ENCODE measurements at regions not wholly inside any gene's neighbourhood (a gene's known extent, or its start where the extent isn't known, plus 50 kb on each side); places are given as distances from the start of the nearest gene placed in this dataset.
"Not testable (repeated sequence)": the region's sequence is repeated elsewhere in the genome, so short reads cannot be mapped to it uniquely, and the experiment has no call there.

DNA sequence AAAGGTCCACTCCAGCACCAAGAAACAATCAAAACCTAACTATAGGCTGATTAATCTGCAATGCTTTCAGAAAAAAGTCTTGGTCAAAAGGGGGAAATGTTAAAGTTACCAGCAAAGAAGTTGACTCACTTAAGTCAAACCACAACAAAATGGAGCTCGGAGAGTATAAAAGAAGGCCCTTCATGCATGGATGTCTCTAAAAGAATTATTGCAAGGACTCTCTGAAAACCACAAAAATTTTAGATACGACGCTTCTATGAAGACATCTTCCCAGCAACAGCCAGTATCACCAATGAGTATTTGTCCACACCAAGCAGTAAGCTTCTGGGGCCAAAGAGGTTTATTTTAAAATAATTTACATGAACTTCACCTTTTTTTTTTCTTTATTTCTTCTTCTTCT is 1327.4 kb upstream of the CDH18 start:
- not testable (repeated sequence) for DNase-seq

DNA sequence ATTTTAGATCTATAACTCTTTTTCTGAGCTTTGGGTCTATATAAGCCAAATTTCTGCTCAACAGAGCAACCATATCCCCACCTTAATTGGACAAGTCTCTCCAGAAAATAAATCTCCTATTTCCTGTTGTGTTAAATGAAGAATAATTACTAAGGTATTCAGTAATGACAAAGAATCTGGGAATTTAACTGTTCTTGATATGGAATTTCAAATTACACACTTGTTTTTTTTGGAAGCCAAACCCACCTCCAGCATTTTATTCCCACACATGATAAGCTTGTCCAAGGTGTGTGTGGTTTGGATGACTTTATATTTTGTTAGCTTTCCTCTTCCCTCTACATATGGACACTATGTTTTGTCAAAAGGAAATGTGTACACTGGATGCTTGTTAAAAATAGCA is 1313.2 kb upstream of the CDH18 start:
- not testable (repeated sequence) for DNase-seq

DNA sequence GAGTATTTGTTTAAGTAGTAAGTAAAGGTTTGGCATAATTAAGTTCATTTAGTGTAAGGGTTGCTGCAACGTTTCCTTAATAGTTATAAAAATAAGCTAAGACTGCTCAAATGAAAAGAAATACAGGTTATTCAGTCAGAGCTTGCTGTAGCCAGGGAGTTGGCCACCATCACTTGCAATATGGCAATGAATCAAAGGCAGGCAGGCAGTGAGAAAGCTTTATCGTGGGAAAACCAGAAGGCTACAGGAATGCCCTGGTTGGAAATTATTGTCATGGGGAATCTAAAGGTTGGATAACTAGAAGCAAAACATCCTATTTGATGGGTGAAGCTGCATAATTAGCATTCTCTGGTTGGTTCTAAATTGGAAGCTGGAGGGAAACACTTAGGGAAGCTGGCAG is 1286.4 kb upstream of the CDH18 start:
- DNase-seq = not testable (repeated sequence)

DNA sequence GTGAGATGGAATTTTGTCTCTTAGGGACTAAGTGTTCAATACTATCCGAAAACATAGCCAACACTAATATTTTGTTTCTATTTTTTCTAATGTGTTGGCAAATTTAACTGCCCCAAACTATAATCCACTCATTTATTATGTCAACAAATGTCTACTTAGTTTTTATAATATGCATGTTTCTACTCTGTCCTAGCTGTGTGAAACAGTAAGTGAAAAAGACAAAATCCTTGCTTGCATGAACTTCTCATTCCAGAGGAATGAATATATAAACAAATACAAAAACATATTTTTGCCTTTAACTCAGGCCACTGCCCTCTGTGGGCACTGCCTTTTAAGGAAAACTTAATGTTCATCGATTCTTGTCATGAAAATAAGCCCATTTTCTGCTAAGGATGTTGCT is 1275.4 kb upstream of the CDH18 start:
- DNase-seq = no peak

DNA sequence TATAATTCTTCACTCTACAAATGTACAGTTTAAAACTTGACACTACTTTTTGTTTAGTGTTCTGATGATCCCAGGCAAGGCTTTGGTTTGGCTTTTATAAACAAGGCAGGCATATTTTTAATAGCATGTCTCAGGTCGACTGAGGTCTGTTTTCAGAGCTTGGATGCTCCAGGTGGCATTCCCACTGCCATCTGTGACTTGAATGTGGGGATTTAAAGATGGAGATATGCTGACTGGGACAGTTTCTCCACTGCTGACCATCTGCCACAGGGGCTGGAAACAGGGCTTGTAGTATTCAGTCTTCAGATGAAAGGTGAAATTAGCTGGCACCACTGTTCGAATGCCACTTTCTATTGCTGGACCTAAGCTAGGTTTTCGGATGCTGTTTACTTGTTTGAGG is 1266.2 kb upstream of the CDH18 start:
- DNase-seq = no peak

DNA sequence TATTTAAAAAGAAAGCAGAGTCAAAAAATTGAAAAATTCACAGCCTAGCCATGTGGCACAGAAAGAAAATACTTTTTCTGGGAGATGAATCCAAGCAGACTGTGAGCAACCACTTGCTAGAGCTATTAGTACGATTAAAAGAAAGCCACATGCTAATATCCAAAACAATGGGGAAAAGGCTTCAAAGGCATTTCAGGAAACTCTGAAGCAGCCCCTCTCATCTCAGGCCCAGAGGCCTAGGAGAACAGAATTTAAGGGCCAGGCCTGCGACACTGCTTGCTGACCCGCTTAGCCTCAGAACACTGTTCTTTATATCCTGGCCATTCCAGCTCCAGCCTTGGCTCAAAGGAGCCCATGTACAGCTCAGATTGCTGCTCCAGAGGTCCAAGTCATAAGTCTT is 1257.0 kb upstream of the CDH18 start:
- no peak for DNase-seq

DNA sequence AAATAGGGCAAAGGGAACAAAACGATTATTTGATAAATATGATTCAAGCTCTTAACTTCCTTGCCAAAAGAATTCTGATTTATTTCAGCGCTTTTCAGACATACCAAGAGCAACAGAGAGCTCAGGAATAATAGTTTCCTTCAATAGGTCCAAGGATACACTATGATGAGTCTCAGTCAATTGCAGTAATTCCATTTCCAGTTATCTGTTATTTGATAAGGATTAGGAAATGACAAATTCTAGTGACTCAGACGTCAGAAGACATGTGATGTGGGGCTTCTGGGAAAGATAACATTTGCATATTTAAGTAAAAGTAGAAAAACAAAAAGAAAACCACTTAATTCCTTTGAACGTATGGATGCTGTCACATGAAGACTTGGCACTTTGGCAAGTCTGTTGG is 1250.8 kb upstream of the CDH18 start:
- no peak for DNase-seq

DNA sequence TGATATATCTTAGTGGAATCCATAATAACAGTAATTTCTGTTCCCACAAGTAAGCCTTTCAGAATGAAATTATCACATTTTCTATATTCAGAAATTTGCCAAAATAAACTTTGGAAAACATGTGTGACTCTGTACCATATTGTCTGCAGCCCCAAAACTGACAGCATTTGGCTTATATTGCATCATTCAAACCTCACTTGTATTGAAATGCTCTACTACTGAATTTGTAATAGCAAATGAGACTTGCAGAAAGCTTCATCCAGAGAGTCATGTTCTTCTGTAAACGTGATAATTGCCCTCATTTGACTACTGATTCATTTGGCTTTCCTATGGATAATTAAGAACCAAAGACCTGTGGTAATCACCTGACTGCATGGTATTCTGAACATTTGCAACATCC is 1249.5 kb upstream of the CDH18 start:
- DNase-seq = no peak

DNA sequence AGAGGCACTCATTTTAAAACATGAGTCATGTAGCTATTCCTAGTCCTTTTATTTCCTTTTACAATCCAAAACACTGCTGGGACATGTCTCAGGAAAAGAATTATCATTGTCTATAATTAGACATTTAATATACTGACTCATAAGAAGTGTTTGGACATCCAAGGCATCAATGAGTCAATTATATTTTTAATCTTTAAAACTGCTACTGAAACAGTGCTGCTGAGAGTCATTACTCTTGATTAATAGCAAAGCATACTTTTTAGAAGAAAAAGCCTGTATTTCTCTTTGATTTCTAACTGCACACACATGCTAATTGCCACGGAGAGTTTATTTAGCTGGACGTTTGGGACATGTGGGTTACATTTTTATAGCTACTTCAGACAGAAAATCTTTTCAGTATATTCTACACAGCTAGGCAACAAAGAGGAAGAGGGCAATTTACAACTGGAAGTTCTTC is 1249.0 kb upstream of the CDH18 start:
- DNase-seq = no peak

DNA sequence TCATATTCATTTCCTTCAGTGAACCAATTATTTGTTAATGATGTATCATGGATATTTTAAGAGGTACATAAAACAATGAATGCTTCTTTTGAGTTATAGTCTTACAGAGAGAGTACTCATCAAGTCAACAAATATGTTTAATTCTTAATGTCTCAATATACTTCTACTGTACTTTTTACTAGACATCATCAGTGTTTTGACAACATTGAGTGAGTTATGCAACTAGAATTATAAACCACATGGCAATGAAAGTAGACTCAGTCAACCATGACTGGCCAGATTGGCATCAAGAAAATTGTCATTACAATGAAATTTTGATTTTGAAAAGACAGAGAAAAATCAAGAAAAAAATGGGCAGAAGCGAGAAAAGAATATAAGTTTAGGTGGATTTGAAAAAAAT is 1248.1 kb upstream of the CDH18 start:
- DNase-seq = no peak

DNA sequence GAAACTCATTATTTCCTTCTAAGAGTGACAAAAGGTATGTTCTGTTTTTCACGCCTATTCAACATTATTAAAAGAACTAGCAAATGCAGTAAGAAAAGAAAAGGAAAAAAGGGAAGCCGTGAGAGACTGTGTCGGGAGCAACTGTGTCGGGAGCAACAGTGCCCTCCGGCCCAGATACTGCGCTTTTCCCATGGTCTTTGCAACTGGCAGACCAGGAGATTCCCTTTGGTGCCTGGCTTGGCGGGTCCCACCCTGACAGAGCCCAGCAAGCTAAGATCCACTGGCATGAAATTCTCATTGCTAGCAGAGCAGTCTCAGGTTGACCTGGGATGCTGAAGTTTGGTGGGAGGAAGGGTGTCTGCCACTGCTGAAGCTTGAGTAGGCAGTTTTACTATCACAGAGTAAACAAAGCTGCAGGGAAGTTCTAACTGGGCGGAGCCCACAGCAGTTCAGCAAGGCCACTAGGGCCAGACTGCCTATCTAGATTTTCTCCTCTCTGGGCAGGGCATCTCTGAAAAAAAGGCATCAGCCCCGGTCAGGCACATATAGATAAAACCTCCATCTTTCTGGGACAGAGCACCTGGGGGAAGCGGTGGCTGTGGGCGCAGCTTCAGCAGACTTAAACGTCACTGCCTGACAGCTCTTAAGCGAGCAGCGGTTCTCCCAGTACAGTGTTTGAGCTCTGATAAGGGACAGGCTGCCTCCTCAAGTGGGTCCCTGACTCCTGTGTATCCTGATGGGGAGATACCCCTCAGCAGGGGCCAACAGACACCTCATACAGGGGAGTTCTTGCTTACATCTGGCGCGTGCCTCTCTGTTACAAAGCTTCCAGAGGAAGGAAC is 1237.4 kb upstream of the CDH18 start:
- DNase-seq = no peak

DNA sequence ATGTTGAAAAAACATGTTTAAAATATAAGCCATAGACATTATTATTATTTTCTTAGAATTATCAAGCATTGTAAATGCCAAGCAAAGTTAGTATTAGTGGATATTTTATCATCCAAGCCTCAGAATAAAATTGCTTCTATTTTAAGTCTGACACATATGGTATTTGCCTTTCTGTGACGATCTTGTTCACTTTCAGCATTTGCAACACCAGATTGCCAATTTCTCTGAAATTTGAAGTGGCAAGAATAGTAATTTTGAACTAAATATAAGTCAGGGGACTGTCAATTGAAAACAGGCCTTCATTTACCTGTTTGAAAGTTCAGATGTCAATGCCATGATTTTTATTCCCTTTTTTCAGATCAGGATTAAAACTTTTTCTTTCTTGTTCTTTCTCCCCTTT is 1233.6 kb upstream of the CDH18 start:
- DNase-seq = no peak

DNA sequence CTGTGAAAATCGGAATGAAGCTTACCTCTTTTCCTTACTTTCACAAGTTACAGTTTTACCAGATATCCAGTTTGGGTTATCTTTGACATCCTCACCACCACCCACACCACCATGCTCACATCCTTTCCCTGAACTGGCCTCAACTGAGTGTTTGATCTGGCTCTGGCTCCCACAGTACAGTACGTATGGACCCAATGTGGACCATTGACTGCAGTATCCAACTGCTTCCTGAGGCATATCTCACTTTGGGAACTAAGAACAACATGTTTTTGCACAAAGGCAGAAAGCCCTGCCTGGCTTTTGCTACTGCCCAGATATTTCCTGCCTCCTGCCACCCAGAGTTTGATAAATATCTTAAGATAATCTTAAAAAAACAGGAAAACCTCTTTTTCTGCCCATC is 1232.0 kb upstream of the CDH18 start:
- DNase-seq = no peak

DNA sequence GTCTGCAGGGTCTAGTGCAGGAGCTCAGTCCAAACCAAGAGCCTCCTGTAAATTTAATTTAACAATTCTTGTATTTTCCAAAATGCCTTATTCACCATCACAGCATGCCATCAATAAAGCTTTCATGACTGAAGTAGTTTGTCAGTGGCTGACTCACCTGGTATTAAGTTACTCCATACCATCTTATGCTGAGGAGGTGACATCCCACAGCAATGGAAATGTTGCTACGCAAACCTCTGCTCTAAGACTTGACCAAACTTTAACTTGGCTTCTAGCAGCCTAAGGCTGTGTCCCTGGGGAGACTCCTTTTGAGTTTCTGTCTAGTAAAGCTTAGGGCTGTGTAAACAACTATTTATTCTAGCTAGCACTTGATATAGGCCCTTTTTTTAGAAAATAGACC is 1231.3 kb upstream of the CDH18 start:
- no peak for DNase-seq

DNA sequence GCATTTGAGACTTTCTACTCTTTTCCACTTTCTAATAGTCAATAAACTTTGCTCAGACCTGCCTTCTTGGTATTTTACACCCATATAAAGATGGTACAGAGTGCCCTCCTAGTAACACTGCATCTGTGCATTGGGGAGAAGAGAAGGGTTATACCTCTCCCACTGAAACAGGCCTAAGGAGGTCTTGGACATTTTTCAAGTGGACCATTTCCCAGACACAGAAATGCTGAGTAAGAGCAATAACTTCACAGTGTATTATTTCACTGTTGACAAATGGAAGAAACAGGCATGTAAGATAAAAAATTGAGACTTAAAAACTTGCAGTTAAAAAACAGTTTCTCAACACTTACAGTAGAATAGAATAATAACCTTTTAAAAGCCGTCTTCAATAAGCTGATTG is 1224.0 kb upstream of the CDH18 start:
- DNase-seq = no peak

DNA sequence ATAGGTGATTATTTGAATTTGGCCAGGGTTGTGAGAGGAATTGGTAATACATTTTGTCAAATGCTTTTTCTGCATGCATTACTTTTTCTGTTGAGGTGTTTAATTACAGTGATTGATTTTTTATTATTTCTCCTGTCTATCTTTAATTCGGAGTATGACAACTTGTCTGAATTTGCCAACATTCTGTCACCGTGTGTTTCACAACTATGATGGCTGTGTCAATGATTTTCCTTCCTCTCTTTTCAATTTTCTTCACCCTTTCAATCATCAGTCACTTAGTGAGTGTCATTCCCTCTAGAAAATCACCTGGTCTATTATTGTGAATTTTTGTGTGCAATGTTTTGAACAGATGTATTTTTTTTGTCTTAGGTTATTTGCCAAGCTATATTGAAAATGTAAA is 1221.4 kb upstream of the CDH18 start:
- DNase-seq = no peak

DNA sequence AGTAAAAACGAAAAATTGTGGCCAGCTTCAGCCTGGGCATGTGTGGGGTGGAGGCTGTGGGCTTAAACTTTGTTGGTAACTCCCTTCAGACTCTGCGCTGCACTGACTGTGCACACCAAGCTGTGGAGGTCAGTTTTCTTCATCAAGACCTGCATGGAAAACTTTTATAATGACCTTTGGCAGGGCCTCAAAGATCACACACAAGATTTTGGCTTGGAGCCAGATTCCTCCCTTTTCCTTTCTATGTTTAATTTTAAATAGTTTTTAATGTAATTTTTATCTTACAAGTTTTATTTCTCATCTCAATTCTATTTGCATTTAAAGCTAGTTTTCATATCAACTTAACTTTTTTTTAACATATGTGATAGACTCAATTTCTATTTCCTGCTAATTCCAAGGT is 1211.1 kb upstream of the CDH18 start:
- no peak for DNase-seq

DNA sequence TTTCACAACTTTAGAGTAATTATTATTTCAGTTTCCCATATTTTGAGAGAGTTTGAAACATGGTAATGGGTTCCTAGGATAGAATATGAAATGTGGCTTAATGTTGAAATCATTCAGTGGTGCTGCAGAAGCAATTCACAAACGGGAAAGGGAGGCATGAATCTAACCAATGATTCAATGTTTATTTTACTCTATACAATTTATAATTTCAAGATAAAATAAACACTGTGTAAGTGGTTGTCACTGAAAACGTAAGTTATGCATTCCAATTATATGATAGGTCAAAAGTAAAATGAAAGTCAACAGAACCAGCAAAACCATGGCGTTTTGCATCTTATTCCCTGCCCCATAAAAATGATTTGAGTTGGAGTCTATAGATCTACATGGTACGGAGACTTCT is 1207.1 kb upstream of the CDH18 start:
- DNase-seq = no peak

DNA sequence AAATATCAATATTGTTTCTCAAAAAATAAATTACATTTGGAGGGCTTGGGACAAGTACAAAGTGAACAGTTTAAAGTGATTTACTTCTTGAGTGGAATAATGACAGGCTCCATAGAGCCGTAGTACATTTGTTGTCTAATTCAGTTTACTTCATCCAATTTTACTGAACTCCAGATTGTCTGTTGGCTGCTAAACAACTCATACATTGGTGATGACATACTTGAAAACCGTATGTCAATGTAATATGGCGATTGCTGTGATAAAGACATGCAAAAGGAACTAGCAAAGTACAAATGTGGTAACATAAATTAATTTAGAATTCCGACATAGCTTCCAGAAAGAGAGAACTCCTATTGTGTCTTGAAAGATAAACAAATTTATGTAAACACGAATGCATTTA is 1197.5 kb upstream of the CDH18 start:
- DNase-seq = no peak

DNA sequence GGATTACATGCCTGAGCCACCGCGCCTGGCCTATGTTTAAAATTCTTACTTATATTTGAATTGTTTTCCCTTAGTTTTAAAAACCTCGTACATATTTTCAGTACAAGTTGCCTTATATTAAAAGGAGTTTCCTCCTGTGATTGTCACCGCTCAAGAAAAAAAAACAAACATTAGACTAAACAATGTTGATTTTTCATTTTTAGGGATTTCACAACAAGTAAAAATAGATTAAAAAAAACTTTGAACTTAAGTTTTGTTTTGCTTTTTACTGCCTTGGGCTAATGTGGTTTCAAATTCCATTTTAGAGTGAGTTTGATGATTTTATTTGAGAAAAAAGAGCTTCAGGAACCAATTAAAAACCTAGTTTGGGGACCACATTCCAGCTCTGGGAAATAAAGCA is 1196.6 kb upstream of the CDH18 start:
- no peak for DNase-seq

DNA sequence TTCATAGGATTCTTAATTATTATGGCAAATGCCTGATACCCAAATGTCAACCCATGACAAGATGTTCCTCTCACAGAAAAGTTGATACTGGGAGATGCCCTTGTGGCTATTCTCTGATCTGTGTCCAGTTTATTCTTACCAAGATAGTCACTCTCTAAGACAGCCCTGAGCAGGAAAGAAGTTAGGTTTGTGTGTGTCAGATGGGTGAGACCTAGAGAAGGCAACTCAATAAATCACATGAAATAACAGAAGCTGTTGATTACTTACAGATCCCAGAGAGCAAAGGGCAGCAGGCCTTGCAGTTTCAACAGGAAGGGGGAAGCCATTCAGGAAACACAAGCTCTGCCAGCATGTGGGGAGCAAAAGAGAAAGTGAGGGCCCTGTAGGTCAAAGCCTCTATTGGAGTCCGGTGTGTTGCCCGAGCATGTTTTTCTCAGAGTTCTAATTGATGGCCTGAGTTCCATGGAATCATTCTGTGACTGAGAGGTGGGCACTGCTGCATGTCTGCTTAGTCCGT is 1193.7 kb upstream of the CDH18 start:
- no peak for DNase-seq

DNA sequence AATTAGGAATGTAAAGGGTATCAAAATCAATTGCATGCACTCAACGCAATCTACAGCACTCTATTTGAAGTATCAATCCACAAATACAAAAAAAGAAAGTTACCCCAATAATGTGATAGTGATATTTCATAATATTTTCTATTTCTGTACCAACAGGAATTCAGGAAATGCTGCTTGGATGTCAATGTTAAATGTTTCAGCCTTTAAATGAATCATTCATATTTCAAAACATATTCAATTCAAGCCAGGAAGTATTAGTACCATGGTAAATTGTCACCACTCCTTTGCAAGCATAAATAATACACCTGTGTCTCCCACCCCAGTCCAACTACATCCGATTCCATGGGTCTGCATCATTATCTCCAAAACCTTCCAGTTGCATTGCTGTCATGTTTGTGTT is 1185.5 kb upstream of the CDH18 start:
- DNase-seq = no peak

DNA sequence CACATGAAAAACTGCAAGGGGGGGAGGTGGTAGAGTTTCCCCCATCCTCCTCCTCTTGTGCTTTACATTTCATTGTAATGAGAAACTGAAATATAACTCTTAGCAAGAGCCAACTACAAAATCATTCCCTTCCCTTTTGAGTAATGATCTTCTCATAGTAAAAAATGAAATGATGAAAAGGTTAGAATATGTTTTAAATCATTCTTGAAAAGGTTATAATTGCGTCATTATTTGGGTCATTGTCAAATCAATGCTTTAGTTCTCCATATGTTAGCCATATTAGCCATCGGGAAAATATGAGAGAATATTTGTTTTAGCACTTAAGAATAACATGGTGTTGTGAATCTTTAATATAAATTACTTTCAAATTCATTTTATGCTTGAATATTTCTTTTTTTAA is 1185.0 kb upstream of the CDH18 start:
- DNase-seq = no peak

DNA sequence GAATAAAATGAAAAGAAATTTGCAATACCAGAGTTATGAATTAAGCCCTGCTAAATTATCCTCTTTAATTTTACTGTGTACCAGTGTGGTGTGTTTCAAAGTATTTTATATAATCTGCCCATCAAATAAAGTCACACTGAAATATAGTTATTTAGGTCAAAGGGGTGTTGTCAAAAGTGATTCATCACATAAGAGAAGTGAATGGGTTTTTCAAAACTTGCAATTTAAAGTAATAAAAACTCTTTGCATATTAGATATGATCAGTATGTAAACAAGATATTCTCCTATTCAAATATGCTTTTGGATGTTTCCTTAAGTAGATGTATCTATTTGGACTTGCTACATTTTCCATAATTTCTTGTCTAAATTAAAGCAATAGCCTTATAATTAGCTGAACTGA is 1183.0 kb upstream of the CDH18 start:
- no peak for DNase-seq

DNA sequence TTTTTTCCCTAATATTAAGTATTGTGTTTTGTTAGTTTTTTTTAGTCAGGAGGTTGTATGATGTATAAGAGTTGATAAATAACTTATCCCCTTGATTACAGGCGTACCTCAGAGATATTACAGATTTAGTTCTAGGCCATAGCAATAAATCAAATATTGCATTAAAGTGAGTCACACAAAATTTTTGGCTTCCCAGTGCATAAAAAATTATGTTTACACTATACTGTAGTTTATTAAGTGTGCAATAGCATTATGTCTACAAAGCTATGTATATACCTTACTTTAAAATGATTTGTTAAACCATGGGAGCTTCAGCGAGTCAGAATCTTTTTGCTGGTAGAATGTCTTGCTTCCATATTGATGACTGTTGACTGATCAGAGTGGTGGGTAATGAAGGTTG is 1180.6 kb upstream of the CDH18 start:
- no peak for DNase-seq

Data from activated effector memory CD4-positive, alpha-beta T cell treated with anti-CD3 and anti-CD28 coated beads, Interleukin-2, amount 50 U/mL, for 16 hours (primary cell).